ENCODE measurements at regions not wholly inside any gene's neighbourhood (a gene's known extent, or its start where the extent isn't known, plus 50 kb on each side); places are given as distances from the start of the nearest gene placed in this dataset.

DNA sequence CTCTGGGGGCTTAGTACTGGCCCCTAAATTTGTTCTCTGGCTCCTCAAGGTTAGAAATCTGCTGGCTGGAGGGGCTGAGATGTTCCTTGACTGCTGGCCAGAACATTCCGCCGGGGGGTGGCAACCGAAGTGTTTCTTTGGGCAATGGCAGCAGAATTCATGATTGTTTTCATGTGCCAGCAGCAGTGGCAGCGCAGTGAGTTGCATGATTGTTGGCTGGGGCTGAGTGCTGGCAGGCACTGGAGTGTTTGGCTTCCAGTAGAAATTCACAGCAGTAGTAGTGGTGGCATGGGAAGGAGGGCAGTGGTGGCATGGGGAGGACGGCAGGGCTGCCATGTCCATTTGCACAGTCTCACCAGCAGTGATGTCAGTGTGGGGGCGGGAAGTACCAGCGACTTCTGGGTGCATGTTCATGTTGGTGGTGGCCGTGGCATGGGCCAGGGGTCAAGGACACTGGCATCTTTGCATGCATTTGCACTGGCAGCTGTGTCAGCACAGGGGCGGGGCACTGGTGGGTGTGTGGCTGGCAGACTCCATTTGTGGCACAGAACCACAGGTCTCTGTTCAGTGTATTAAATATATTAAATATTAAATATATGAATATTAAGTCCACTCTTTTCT is 130.6 kb upstream of the CDH7 start:
- TF ChIP-seq POLR2A (IDR thresholded peaks at IDR 0.05; ENCODE audit: low read length) (no peak), GATA1 (IDR thresholded peaks at IDR 0.05; ENCODE audit: low read depth, low read length) (no peak)
